OCI-LY1 (cell line): ENCODE measurements at regions not wholly inside any gene's neighbourhood (a gene's known extent, or its start where the extent isn't known, plus 50 kb on each side); places are given as distances from the start of the nearest gene placed in this dataset.

ENCODE experiments used
- H2AFZ ChIP-seq: fragments of 200-600 bp; sonication (generic), shearing (Covaris generic); 2 replicates; pipeline ENCODE4 v1.6.0; 2014; ENCODE audit warnings: antibody characterized with exemption, mild to moderate bottlenecking, low read length
- H3F3A ChIP-seq: fragments of 200-600 bp; sonication (generic), shearing (Covaris generic); 2 replicates; pipeline ENCODE4 v1.6.0; 2014; ENCODE audit warnings: mild to moderate bottlenecking, antibody characterized with exemption, low read length, moderate library complexity; ENCODE audit not compliant: insufficient read depth
- H3K27ac ChIP-seq: fragments of 200-600 bp; sonication (generic); 2 replicates; pipeline ENCODE4 v1.5.1; 2014; ENCODE audit warnings: low read length, mixed run types, mild to moderate bottlenecking, low read depth; ENCODE audit not compliant: poor library complexity, severe bottlenecking
- H3K27me3 ChIP-seq: fragments of 200-600 bp; sonication (generic); 2 replicates; pipeline ENCODE4 v1.6.0; 2014; ENCODE audit warnings: antibody characterized with exemption, mild to moderate bottlenecking, low read length, moderate library complexity; ENCODE audit not compliant: insufficient read depth
- H3K36me3 ChIP-seq: fragments of 200-600 bp; sonication (generic); 2 replicates; pipeline ENCODE4 v1.6.1; 2014; ENCODE audit warnings: mild to moderate bottlenecking, antibody characterized with exemption, low read length, moderate library complexity, mixed read lengths; ENCODE audit not compliant: insufficient read depth
- H3K4me1 ChIP-seq: fragments of 200-600 bp; sonication (generic); 2 replicates; pipeline ENCODE4 v1.5.1; 2014; ENCODE audit warnings: mild to moderate bottlenecking, low read length, moderate library complexity; ENCODE audit not compliant: insufficient read depth, severe bottlenecking
- H3K4me2 ChIP-seq: fragments of 200-600 bp; sonication (generic), shearing (Covaris generic); 2 replicates; pipeline ENCODE4 v1.6.1; 2014; ENCODE audit warnings: low read length
- H3K4me3 ChIP-seq: fragments of 200-600 bp; sonication (generic); 2 replicates; pipeline ENCODE4 v1.5.1; 2014; ENCODE audit warnings: low read length, low read depth, mild to moderate bottlenecking, mixed read lengths; ENCODE audit not compliant: poor library complexity, severe bottlenecking
- H3K79me2 ChIP-seq: fragments of 200-600 bp; shearing (Covaris generic); 2 replicates; pipeline ENCODE4 v1.6.1; 2016; ENCODE audit warnings: mixed run types, low read length, mixed read lengths; ENCODE audit not compliant: insufficient read depth
- H3K9ac ChIP-seq: fragments of 200-600 bp; sonication (generic), shearing (Covaris generic); 2 replicates; pipeline ENCODE4 v1.6.1; 2014; ENCODE audit warnings: mild to moderate bottlenecking, low read length, mixed read lengths
- H3K9me2 ChIP-seq: fragments of 200-600 bp; sonication (generic), shearing (Covaris generic); 2 replicates; pipeline ENCODE4 v1.6.1; 2014; ENCODE audit warnings: low read depth, mild to moderate bottlenecking, low read length, mixed read lengths
- H3K9me3 ChIP-seq: fragments of 200-600 bp; shearing (Covaris generic); 2 replicates; pipeline ENCODE4 v1.6.1; 2014; ENCODE audit warnings: low read length, mixed read lengths
- H4K20me1 ChIP-seq: fragments of 200-600 bp; sonication (generic), shearing (Covaris generic); 2 replicates; pipeline ENCODE4 v1.6.0; 2016; ENCODE audit warnings: mild to moderate bottlenecking, low read length; ENCODE audit not compliant: insufficient read depth
- EZH2 ChIP-seq: fragments of 200-600 bp; sonication (generic), shearing (Covaris generic); IDR thresholded peaks from 2 replicates; pipeline ENCODE4 v1.8.0; 2017; ENCODE audit warnings: borderline replicate concordance, mixed run types, mild to moderate bottlenecking, antibody characterized with exemption, low read length, moderate library complexity, mixed read lengths
- TF ChIP-seq, protein P1 (sequence below): fragments of 200-600 bp; sonication (generic), shearing (Covaris generic); IDR thresholded peaks from 2 replicates; pipeline ENCODE4 v1.5.1; 2017; ENCODE audit warnings: mild to moderate bottlenecking, antibody characterized with exemption, low read length, moderate library complexity, mixed read lengths

DNA sequence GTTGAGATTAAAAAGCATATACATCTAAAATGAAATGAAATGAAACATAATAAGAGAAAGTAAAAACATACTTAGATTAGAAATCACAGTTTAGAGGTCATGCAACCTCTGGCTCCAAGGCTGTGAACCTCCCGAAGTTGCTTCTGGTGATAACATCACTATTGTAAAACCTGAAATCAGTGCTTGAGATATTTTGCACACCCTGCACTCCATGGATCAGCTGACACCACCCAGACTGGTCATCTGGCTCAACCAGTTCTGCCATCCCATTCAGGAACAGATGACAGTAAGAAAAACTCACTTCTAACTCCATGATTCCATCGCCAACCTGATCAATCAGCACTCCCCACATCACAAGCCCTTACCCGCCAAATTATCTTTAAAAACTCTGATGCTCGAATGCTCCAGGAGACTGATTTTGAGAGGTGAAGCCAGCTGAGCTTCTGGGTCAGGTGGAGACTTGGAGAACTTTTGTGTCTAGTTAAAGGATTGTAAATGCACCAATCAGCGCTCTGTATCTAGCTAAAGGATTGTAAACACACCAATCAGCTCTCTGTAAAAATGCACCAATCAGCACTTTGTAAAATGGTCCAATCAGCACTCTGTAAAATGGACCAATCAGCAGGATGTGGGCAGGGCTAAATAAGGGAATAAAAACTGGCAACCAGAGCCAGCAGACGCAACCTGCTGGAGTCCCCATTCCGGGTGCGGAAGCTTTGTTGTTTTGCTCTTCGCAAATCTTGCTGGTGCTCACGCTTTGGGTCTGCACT lies 162.6 kb upstream of the MAGI2 start:
- no peaks in the 10 kb centered on the region for H3K79me2 ChIP-seq
- TF ChIP-seq EZH2: no peak
- TF ChIP-seq, protein P1, sequence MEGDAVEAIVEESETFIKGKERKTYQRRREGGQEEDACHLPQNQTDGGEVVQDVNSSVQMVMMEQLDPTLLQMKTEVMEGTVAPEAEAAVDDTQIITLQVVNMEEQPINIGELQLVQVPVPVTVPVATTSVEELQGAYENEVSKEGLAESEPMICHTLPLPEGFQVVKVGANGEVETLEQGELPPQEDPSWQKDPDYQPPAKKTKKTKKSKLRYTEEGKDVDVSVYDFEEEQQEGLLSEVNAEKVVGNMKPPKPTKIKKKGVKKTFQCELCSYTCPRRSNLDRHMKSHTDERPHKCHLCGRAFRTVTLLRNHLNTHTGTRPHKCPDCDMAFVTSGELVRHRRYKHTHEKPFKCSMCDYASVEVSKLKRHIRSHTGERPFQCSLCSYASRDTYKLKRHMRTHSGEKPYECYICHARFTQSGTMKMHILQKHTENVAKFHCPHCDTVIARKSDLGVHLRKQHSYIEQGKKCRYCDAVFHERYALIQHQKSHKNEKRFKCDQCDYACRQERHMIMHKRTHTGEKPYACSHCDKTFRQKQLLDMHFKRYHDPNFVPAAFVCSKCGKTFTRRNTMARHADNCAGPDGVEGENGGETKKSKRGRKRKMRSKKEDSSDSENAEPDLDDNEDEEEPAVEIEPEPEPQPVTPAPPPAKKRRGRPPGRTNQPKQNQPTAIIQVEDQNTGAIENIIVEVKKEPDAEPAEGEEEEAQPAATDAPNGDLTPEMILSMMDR: no peak
- no peak overlapping the region for H3K4me3 ChIP-seq
- H3F3A ChIP-seq: no peaks in the 10 kb centered on the region
- no peaks in the 10 kb centered on the region for H3K36me3 ChIP-seq
- H3K9me2 ChIP-seq: no peaks in the 10 kb centered on the region
- H2AFZ ChIP-seq: no peak overlapping the region
- H3K27ac ChIP-seq: no peak overlapping the region
- no peaks in the 10 kb centered on the region for H3K4me1 ChIP-seq
- H3K9ac ChIP-seq: no peak overlapping the region
- no peaks in the 10 kb centered on the region for H4K20me1 ChIP-seq
- no peaks in the 10 kb centered on the region for H3K27me3 ChIP-seq
- 0 out of 2 replicates have a peak, but pooled peaks cover 2% of the 10 kb centered on the region for H3K9me3 ChIP-seq
- H3K4me2 ChIP-seq: no peak overlapping the region

DNA sequence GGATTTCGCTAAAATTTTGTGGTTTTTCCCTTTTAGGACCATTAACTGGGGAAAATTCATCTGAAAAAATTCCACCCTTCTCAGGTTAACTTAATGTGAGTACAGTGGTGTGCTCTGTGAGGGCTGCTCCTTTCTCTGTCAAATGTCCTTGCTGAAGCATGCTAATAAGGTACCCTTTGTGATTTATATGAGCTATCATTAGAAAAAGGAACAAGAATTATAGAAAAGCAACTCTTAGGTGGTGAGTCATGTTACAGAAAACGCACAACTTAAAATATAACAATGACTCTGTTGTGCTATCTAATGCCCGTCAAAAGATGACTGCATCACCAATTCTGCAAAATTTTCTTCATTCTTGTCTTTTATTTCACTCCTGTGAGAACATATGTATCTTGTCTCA lies 162.0 kb upstream of the MAGI2 start:
- Histone ChIP-seq H3K9me3 (0 out of 2 replicates have a peak, but pooled peaks cover 2% of the 10 kb centered on the region), H3K4me1 (no peaks in the 10 kb centered on the region), H3K27me3 (no peaks in the 10 kb centered on the region), H3K27ac (no peak overlapping the region), H3K79me2 (no peaks in the 10 kb centered on the region), H3K4me2 (no peak overlapping the region), H3F3A (no peaks in the 10 kb centered on the region), H3K9ac (no peak overlapping the region), H3K9me2 (no peaks in the 10 kb centered on the region), H3K36me3 (no peaks in the 10 kb centered on the region), H2AFZ (no peak overlapping the region), H3K4me3 (no peak overlapping the region), H4K20me1 (no peaks in the 10 kb centered on the region)
- TF ChIP-seq, protein P1: no peak
- TF ChIP-seq EZH2: no peak

DNA sequence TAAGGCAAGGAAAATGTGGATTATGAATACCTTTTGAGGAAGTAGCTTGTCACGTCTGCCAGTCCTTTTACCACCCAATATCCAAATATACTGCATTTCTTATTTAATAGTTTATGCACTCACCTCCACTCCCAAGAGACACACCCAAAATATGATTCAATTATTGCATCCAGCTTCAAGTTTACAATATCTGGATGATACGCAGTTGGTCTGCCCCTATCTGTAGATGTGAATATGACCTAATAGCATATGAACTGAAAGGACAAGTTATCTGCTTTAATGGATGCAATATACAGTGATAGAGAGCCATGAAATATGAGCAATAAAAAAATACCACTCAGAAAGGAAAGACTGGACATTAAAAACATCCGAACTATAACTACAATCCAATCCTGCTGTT lies 159.4 kb upstream of the MAGI2 start:
- no peaks in the 10 kb centered on the region for H3F3A ChIP-seq
- H3K9me2 ChIP-seq: no peaks in the 10 kb centered on the region
- H3K4me2 ChIP-seq: no peak overlapping the region
- no peak overlapping the region for H3K4me3 ChIP-seq
- no peak for TF ChIP-seq EZH2
- TF ChIP-seq, protein P1: no peak
- no peaks in the 10 kb centered on the region for H3K4me1 ChIP-seq
- no peaks in the 10 kb centered on the region for H4K20me1 ChIP-seq
- H3K27me3 ChIP-seq: no peaks in the 10 kb centered on the region
- 0 out of 2 replicates have a peak, but pooled peaks cover 2% of the 10 kb centered on the region for H3K9me3 ChIP-seq
- H3K9ac ChIP-seq: no peak overlapping the region
- no peak overlapping the region for H3K27ac ChIP-seq
- H3K36me3 ChIP-seq: no peaks in the 10 kb centered on the region
- H3K79me2 ChIP-seq: no peaks in the 10 kb centered on the region
- no peak overlapping the region for H2AFZ ChIP-seq
